Gastroesophageal sphincter (tissue), 4 donors: ENCODE measurements at regions not wholly inside any gene's neighbourhood (a gene's known extent, or its start where the extent isn't known, plus 50 kb on each side); places are given as distances from the start of the nearest gene placed in this dataset.
"Not testable (repeated sequence)": the region's sequence is repeated elsewhere in the genome, so short reads cannot be mapped to it uniquely, and the experiment has no call there.

Experiments used
- ATAC-seq: fragments of 150-250 bp; one replicate; pipeline ENCODE4 v1.9.1; 2016; ENCODE audit warnings: mild to moderate bottlenecking, moderate library complexity
- H3K27ac ChIP-seq, 4 donors: fragments of 200-600 bp; sonication (generic) in 3 of 4; 1 replicate in 3 of 4; 2 replicates in 1 of 4; pipeline ENCODE4 v1.5.1; 2016 to 2019
- H3K27me3 ChIP-seq: fragments of 200-600 bp; sonication (generic); one replicate; pipeline ENCODE4 v1.5.1; 2019
- H3K36me3 ChIP-seq, 2 donors: fragments of 200-600 bp; sonication (generic); one replicate each; pipeline ENCODE4 v1.5.1; 2019; ENCODE audit warnings: control low read depth in 1 of 2
- H3K4me1 ChIP-seq, 3 donors: fragments of 200-600 bp; sonication (generic); 1 replicate in 2 of 3; 2 replicates in 1 of 3; pipeline ENCODE4 v1.5.1; 2016 to 2019; ENCODE audit warnings: control low read depth in 2 of 3
- H3K4me3 ChIP-seq, 2 donors: fragments of 200-600 bp; sonication (generic); one replicate each; pipeline ENCODE4 v1.5.1; 2019; ENCODE audit warnings: mild to moderate bottlenecking in 1 of 2, moderate library complexity in 1 of 2
- H3K9me3 ChIP-seq, 3 donors: fragments of 200-600 bp; sonication (generic); one replicate each; pipeline ENCODE4 v1.5.1; 2017 to 2019; ENCODE audit warnings: control low read depth in 2 of 3
- CTCF ChIP-seq, 4 experiments: fragments of 200-600 bp in 2 of 4; fragments of 450-650 bp in 2 of 4; sonication (generic) in 1 of 4; IDR thresholded peaks; one replicate each; pipeline ENCODE4 v1.5.1; 2017 to 2019; ENCODE audit warnings: antibody characterized with exemption in 4 of 4, mild to moderate bottlenecking in 2 of 4, moderate library complexity in 2 of 4
- EP300 ChIP-seq: sonication (generic); formaldehyde crosslinking; IDR thresholded peaks from one replicate; pipeline ENCODE4 v1.6.1; 2017; ENCODE audit warnings: antibody characterized with exemption, mild to moderate bottlenecking
- POLR2A ChIP-seq, 2 donors: fragments of 450-650 bp; IDR thresholded peaks; one replicate each; pipeline ENCODE4 v1.6.1; 2017; ENCODE audit warnings: antibody characterized with exemption in 2 of 2, mild to moderate bottlenecking in 2 of 2, moderate library complexity in 1 of 2
- POLR2AphosphoS5 ChIP-seq: sonication (generic); formaldehyde crosslinking; IDR thresholded peaks from one replicate; pipeline ENCODE4 v1.6.1; 2017; ENCODE audit warnings: antibody characterized with exemption
- WGBS, 2 donors: methylation state at CpG; one replicate each; pipeline ENCODE4 v1.1.5; 2018; ENCODE audit warnings: low coverage in 1 of 2; 5-methylcytosine and 5-hydroxymethylcytosine counted together

DNA sequence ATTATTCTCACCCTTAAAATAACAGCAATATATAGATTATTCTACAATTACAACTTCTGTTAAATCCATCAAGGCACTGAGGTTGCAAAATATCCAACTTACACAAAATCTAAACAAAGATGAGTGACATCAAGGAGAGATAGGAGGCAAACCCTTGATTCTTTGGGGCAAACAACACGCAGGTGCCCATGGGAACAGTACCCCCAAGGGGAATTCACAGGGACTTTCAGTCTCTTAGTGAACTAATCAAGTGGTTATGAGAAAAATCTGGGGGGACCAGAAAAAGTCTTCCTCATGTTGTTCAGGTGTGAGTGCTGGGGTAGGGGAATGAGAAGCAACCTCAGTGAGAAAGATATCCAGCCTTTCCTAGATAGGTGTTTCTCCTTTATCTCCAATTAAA lies 1107.9 kb downstream of the PLA2G4A start:
- Histone ChIP-seq H3K27me3 (no peaks in the 10 kb centered on the region), H3K4me1 (no peaks in the 10 kb centered on the region), H3K4me3 (no peak overlapping the region), H3K9me3 (no peaks in the 10 kb centered on the region), H3K36me3 (no peaks in the 10 kb centered on the region), H3K27ac (no peak overlapping the region)
- no peak for ATAC-seq
- WGBS, 2 donors: 44 to 100% methylated on average over 1 of the region's 1 CpG
- TF ChIP-seq CTCF (IDR thresholded peaks at IDR 0.05) (no peak), POLR2A (IDR thresholded peaks at IDR 0.05) (no peak), POLR2AphosphoS5 (no peak), EP300 (no peak)

DNA sequence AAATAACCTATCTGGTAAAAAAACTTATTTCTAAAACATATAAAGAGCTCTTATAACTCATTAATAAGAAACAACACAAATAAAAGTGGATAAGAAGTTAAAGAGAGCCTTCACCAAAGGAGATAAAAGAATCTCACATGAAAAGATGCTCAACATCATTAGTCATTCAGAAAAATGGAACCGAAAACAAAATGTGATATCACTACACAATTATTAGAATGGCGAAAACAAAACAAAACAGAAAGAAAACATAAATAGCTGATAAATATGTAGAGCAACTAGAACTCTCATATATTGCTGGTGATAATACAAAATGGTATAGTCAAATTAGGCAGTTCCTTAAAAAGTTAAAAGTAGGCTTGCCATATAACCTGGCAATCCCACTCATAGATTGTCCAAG lies 1109.3 kb downstream of the PLA2G4A start:
- no peak for TF ChIP-seq POLR2AphosphoS5
- TF ChIP-seq POLR2A (IDR thresholded peaks at IDR 0.05): no peak
- no peak for TF ChIP-seq CTCF (IDR thresholded peaks at IDR 0.05)
- no peak for TF ChIP-seq EP300
- 0 to 76% methylated on average over 1 to 2 of the region's 2 CpGs for WGBS, 2 donors
- no peak for ATAC-seq

GRCh38 chr1:187942986-187943385 lies 1114.2 kb downstream of the PLA2G4A start:
- Histone ChIP-seq H3K4me3 (no peak overlapping the region), H3K4me1 (no peaks in the 10 kb centered on the region), H3K27me3 (no peaks in the 10 kb centered on the region), H3K27ac (no peak overlapping the region), H3K36me3 (no peaks in the 10 kb centered on the region), H3K9me3 (peaks cover 0 to 18% (median 0%) of the 10 kb centered on the region in 3 donors)
- WGBS, 2 donors: 89 to 91% methylated on average over 4 of the region's 4 CpGs
- TF ChIP-seq CTCF (IDR thresholded peaks at IDR 0.05) (no peak), POLR2AphosphoS5 (no peak), EP300 (no peak), POLR2A (IDR thresholded peaks at IDR 0.05) (no peak)
- ATAC-seq: no peak

More for the DNA sequence above, 1109.3 kb downstream of the PLA2G4A start:
- Histone ChIP-seq H3K27ac (no peak overlapping the region), H3K4me1 (no peaks in the 10 kb centered on the region), H3K36me3 (no peaks in the 10 kb centered on the region), H3K9me3 (no peaks in the 10 kb centered on the region), H3K4me3 (no peak overlapping the region), H3K27me3 (no peaks in the 10 kb centered on the region)

DNA sequence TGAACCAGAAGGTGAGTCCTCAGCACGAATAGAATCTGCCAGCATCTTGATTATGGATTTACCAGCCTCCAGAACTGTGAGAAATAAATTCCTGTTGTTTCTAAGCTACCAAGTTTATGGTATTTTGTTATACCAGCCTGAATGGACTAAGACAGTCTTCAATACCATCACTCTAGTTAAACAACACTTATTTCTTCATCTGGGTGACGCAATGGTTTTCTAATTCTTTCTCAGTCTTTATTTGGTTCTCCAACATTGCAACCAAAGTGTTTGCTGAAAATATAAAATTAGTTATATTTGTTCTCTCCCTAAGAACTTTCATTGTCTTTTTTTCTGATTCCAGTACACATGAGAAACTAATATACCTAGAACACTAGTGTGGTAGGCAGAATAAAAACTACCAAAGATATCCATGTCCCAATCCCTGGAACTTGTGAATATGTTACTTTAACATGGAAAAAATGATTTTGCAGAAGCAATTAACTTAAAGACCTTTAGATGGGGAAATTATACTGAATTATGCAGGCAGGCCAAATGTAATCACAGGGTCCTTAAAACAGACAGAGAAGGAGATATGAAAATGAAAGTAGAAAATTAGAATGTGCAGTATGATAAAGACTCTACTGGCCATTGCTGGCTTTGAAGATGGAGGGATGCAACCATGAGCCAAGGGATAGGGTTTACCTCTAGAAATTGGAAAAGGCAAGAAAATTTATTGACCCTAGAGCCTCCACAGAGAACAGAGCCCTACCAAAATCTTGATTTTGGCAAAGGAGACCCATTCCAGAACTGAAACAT lies 1115.1 kb downstream of the PLA2G4A start:
- no peak for TF ChIP-seq POLR2AphosphoS5
- TF ChIP-seq CTCF (IDR thresholded peaks at IDR 0.05): no peak
- no peak for TF ChIP-seq POLR2A (IDR thresholded peaks at IDR 0.05)
- TF ChIP-seq EP300: no peak
- no peak overlapping the region for H3K4me3 ChIP-seq
- H3K27me3 ChIP-seq: no peaks in the 10 kb centered on the region
- no peak for ATAC-seq
- peaks cover 0 to 19% (median 0%) of the 10 kb centered on the region in 3 donors for H3K9me3 ChIP-seq
- WGBS, 2 donors: 50 to 93% methylated on average over 2 of the region's 2 CpGs
- no peaks in the 10 kb centered on the region for H3K36me3 ChIP-seq
- H3K27ac ChIP-seq: no peak overlapping the region
- no peaks in the 10 kb centered on the region for H3K4me1 ChIP-seq

DNA sequence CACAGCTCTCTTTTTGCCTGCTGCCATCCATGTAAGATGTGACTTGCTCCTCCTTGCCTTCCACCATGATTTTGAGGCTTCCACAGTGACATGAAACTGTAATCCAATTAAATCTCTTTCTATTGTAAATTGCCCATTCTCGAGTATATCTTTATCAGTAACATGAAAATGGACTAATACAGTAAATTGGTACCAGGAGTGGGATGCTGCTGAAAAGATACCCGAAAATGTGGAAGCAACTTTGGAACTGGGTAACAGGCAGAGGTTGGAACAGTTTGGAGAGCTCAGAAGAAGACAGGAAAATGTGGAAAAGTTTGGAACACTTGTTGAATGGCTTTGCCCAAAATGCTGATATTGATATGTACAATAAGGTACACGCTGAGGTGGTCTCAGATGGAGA lies 1117.9 kb downstream of the PLA2G4A start:
- peaks cover 0 to 26% (median 0%) of the 10 kb centered on the region in 3 donors for H3K9me3 ChIP-seq
- not testable (repeated sequence) for H3K27me3 ChIP-seq, H3K4me1 ChIP-seq, H3K36me3 ChIP-seq, H3K27ac ChIP-seq, H3K4me3 ChIP-seq, ATAC-seq
- WGBS, 2 donors: 100% methylated on average over 1 to 2 of the region's 3 CpGs
